ENCODE measurements at regions not wholly inside any gene's neighbourhood (a gene's known extent, or its start where the extent isn't known, plus 50 kb on each side); places are given as distances from the start of the nearest gene placed in this dataset.

DNA sequence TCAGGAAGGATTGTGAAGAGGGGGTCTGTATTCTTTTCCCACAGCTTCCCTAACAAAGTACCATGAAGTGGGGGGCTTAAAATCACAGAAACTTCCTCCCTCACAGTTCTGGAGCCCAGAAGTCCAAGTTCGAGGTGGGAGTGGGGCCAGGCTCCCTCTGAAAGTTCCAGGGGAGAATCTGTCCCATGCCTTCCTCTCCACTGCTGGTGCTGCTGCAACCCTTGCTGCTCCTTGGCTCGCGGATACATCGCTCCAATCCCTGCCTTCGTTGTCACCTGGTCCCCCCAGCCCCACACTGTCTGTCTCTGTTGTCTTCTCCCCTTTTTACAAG is 134.1 kb downstream of the DDX1 start:
- TF ChIP-seq, protein P1, sequence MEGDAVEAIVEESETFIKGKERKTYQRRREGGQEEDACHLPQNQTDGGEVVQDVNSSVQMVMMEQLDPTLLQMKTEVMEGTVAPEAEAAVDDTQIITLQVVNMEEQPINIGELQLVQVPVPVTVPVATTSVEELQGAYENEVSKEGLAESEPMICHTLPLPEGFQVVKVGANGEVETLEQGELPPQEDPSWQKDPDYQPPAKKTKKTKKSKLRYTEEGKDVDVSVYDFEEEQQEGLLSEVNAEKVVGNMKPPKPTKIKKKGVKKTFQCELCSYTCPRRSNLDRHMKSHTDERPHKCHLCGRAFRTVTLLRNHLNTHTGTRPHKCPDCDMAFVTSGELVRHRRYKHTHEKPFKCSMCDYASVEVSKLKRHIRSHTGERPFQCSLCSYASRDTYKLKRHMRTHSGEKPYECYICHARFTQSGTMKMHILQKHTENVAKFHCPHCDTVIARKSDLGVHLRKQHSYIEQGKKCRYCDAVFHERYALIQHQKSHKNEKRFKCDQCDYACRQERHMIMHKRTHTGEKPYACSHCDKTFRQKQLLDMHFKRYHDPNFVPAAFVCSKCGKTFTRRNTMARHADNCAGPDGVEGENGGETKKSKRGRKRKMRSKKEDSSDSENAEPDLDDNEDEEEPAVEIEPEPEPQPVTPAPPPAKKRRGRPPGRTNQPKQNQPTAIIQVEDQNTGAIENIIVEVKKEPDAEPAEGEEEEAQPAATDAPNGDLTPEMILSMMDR (IDR thresholded peaks at IDR 0.05): no peak
- no peak for TF ChIP-seq POLR2A (IDR thresholded peaks at IDR 0.05)
